WTC11 (cell line): ENCODE measurements at regions not wholly inside any gene's neighbourhood (a gene's known extent, or its start where the extent isn't known, plus 50 kb on each side); places are given as distances from the start of the nearest gene placed in this dataset.

ENCODE experiments used
- ATAC-seq: fragments of 200-7000 bp; cut with Tn5 transposase; 2 replicates; pipeline ENCODE4 v1.10.0; 2021; ENCODE audit warnings: mild to moderate bottlenecking, moderate library complexity
- CTCF ChIA-PET: fragments of 300-600 bp; sonication (Branson Sonifier 250); formaldehyde crosslinking; loops from one replicate; lab custom pipeline; 2021; ENCODE audit warnings: antibody characterized with exemption; lab: Charles Lee
- POLR2A ChIA-PET: fragments of 350-600 bp; sonication (Branson Sonifier 250); formaldehyde crosslinking; loops from one replicate; lab custom pipeline; 2021; ENCODE audit warnings: antibody characterized with exemption; lab: Charles Lee
- DNase-seq: peaks from one replicate; pipeline ENCODE4 v3.0.0; 2021; ENCODE audit warnings: low spot score
- H3K27ac Mint-ChIP-seq: 2 replicates; pipeline ENCODE4 v1.8.0; 2021; ENCODE audit warnings: mixed read lengths
- H3K27me3 Mint-ChIP-seq: 2 replicates; pipeline ENCODE4 v1.8.0; 2021; ENCODE audit warnings: low read depth, mild to moderate bottlenecking, moderate library complexity, mixed read lengths
- H3K36me3 Mint-ChIP-seq: 2 replicates; pipeline ENCODE4 v1.8.0; 2021; ENCODE audit warnings: mixed read lengths
- H3K4me1 Mint-ChIP-seq: 2 replicates; pipeline ENCODE4 v1.8.0; 2022; ENCODE audit warnings: mixed read lengths
- H3K4me3 Mint-ChIP-seq: 2 replicates; pipeline ENCODE4 v1.8.0; 2021; ENCODE audit warnings: mild to moderate bottlenecking, moderate library complexity, mixed read lengths
- H3K9me3 Mint-ChIP-seq: 2 replicates; pipeline ENCODE4 v1.8.0; 2021; ENCODE audit warnings: mixed read lengths
- AFF4 ChIP-seq: sonication (generic); formaldehyde crosslinking; IDR thresholded peaks from 2 replicates; pipeline ENCODE4 v1.8.1; 2023; ENCODE audit warnings: mild to moderate bottlenecking, missing genetic modification reagents, borderline replicate concordance
- AR ChIP-seq: fragments of 250-450 bp; sonication (Bioruptor Pico); IDR thresholded peaks from 2 replicates; pipeline ENCODE4 v1.9.0; 2021; ENCODE audit warnings: mild to moderate bottlenecking
- E2F1 ChIP-seq: sonication (generic); formaldehyde crosslinking; IDR thresholded peaks from 2 replicates; pipeline ENCODE4 v1.8.0; 2022; ENCODE audit warnings: mild to moderate bottlenecking, missing genetic modification reagents
- MXD4 ChIP-seq: fragments of 250-450 bp; sonication (Bioruptor Pico); IDR thresholded peaks from 2 replicates; pipeline ENCODE4 v1.8.0; 2021; ENCODE audit warnings: mild to moderate bottlenecking, moderate library complexity, borderline replicate concordance
- PRRX2 ChIP-seq: fragments of 250-450 bp; sonication (Bioruptor Pico); IDR thresholded peaks from 2 replicates; pipeline ENCODE4 v1.8.0; 2021; ENCODE audit warnings: mild to moderate bottlenecking
- RELA ChIP-seq: sonication (generic); formaldehyde crosslinking; IDR thresholded peaks from 2 replicates; pipeline ENCODE4 v1.8.1; 2022; ENCODE audit warnings: missing genetic modification reagents, mild to moderate bottlenecking, borderline replicate concordance
- SMAD3 ChIP-seq: sonication (generic); formaldehyde crosslinking; IDR thresholded peaks from 2 replicates; pipeline ENCODE4 v1.8.0; 2022; ENCODE audit warnings: missing genetic modification reagents, mild to moderate bottlenecking, borderline replicate concordance
- SOX15 ChIP-seq: fragments of 250-450 bp; sonication (Bioruptor Pico); IDR thresholded peaks from 2 replicates; pipeline ENCODE4 v1.9.0; 2021; ENCODE audit warnings: mild to moderate bottlenecking
- ZNF121 ChIP-seq: sonication (generic); formaldehyde crosslinking; IDR thresholded peaks from 2 replicates; pipeline ENCODE4 v1.8.0; 2023; ENCODE audit warnings: missing genetic modification reagents
- ZNF138 ChIP-seq: sonication (generic); formaldehyde crosslinking; conservative IDR thresholded peaks from 2 replicates; pipeline ENCODE4 v1.8.1; 2022; ENCODE audit warnings: mild to moderate bottlenecking, moderate library complexity, missing genetic modification reagents
- ZNF232 ChIP-seq: sonication (generic); formaldehyde crosslinking; IDR thresholded peaks from 2 replicates; pipeline ENCODE4 v1.8.0; 2022; ENCODE audit warnings: mild to moderate bottlenecking, missing genetic modification reagents
- ZNF532 ChIP-seq: fragments of 250-450 bp; sonication (Bioruptor Pico); IDR thresholded peaks from 2 replicates; pipeline ENCODE4 v1.9.0; 2021; ENCODE audit warnings: mild to moderate bottlenecking, borderline replicate concordance
- TF ChIP-seq, protein P1 (sequence below): sonication (generic); formaldehyde crosslinking; IDR thresholded peaks from 2 replicates; pipeline ENCODE4 v1.8.0; 2022; ENCODE audit warnings: missing genetic modification reagents
- TF ChIP-seq, protein P2 (sequence below): sonication (generic); formaldehyde crosslinking; IDR thresholded peaks from 2 replicates; pipeline ENCODE4 v1.8.1; 2022; ENCODE audit warnings: mild to moderate bottlenecking, missing genetic modification reagents, moderate library complexity, borderline replicate concordance
- TF ChIP-seq, protein P3 (sequence below): fragments of 200-600 bp; IDR thresholded peaks from 2 replicates; pipeline ENCODE4 v1.8.0; 2022; ENCODE audit warnings: antibody characterized with exemption

DNA sequence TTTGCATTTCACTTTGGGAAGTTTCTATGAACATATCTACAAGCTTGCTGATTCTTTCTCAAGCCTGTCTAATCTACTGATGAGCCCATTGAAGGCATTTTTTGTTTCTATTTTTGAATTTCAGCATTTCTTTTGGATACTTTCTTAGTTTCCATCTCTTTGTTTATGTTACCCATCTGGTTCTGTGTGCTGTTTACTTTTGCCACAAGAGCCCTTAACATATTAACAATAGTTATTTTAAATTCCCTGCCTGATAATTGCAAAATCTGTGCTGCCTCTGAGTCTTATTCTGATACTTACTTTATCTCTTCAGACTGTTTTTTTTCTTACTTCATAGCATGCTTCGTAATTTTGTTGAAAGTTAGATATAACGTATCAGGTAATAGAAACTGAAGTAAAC, 75.8 kb upstream of the ZRANB2 start (continued):
- TF ChIP-seq AR: no peak
- no peak for TF ChIP-seq ZNF121
- TF ChIP-seq MXD4 (CRISPR knock-in tag): no peak
- TF ChIP-seq ZNF138 (CRISPR knock-in tag): no peak
- no peak for TF ChIP-seq RELA (CRISPR knock-in tag)
- no peak for TF ChIP-seq SOX15 (CRISPR knock-in tag)
- TF ChIP-seq E2F1 (CRISPR knock-in tag): no peak
- TF ChIP-seq, all 79 proteins: peak for 0

- no peaks in the 10 kb centered on the region for H3K36me3 Mint-ChIP-seq
- no peak for ATAC-seq
- no peaks in the 10 kb centered on the region; the same call in 1 of the 2 replicates for H3K4me1 Mint-ChIP-seq
- POLR2A ChIA-PET: no interaction called here
- no peak overlapping the region for H3K4me3 Mint-ChIP-seq
- H3K27me3 Mint-ChIP-seq: no peaks in the 10 kb centered on the region
- peaks cover 11% of the 10 kb centered on the region for H3K9me3 Mint-ChIP-seq
- DNase-seq: no peak
- H3K27ac Mint-ChIP-seq: no peak overlapping the region
- CTCF ChIA-PET: no interaction called here
- TF ChIP-seq ZNF232 (no peak), ZNF532 (no peak), SOX15 (CRISPR knock-in tag) (no peak), ZNF138 (CRISPR knock-in tag) (no peak), PRRX2 (CRISPR knock-in tag) (no peak), SMAD3 (CRISPR knock-in tag) (no peak), E2F1 (CRISPR knock-in tag) (no peak), AFF4 (CRISPR knock-in tag) (no peak)
- TF ChIP-seq, protein P1, sequence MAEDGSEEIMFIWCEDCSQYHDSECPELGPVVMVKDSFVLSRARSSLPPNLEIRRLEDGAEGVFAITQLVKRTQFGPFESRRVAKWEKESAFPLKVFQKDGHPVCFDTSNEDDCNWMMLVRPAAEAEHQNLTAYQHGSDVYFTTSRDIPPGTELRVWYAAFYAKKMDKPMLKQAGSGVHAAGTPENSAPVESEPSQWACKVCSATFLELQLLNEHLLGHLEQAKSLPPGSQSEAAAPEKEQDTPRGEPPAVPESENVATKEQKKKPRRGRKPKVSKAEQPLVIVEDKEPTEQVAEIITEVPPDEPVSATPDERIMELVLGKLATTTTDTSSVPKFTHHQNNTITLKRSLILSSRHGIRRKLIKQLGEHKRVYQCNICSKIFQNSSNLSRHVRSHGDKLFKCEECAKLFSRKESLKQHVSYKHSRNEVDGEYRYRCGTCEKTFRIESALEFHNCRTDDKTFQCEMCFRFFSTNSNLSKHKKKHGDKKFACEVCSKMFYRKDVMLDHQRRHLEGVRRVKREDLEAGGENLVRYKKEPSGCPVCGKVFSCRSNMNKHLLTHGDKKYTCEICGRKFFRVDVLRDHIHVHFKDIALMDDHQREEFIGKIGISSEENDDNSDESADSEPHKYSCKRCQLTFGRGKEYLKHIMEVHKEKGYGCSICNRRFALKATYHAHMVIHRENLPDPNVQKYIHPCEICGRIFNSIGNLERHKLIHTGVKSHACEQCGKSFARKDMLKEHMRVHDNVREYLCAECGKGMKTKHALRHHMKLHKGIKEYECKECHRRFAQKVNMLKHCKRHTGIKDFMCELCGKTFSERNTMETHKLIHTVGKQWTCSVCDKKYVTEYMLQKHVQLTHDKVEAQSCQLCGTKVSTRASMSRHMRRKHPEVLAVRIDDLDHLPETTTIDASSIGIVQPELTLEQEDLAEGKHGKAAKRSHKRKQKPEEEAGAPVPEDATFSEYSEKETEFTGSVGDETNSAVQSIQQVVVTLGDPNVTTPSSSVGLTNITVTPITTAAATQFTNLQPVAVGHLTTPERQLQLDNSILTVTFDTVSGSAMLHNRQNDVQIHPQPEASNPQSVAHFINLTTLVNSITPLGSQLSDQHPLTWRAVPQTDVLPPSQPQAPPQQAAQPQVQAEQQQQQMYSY (CRISPR knock-in tag): no peak
- TF ChIP-seq, protein P2, sequence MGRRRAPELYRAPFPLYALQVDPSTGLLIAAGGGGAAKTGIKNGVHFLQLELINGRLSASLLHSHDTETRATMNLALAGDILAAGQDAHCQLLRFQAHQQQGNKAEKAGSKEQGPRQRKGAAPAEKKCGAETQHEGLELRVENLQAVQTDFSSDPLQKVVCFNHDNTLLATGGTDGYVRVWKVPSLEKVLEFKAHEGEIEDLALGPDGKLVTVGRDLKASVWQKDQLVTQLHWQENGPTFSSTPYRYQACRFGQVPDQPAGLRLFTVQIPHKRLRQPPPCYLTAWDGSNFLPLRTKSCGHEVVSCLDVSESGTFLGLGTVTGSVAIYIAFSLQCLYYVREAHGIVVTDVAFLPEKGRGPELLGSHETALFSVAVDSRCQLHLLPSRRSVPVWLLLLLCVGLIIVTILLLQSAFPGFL (CRISPR knock-in tag): no peak
- TF ChIP-seq, protein P3, sequence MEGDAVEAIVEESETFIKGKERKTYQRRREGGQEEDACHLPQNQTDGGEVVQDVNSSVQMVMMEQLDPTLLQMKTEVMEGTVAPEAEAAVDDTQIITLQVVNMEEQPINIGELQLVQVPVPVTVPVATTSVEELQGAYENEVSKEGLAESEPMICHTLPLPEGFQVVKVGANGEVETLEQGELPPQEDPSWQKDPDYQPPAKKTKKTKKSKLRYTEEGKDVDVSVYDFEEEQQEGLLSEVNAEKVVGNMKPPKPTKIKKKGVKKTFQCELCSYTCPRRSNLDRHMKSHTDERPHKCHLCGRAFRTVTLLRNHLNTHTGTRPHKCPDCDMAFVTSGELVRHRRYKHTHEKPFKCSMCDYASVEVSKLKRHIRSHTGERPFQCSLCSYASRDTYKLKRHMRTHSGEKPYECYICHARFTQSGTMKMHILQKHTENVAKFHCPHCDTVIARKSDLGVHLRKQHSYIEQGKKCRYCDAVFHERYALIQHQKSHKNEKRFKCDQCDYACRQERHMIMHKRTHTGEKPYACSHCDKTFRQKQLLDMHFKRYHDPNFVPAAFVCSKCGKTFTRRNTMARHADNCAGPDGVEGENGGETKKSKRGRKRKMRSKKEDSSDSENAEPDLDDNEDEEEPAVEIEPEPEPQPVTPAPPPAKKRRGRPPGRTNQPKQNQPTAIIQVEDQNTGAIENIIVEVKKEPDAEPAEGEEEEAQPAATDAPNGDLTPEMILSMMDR: no peak
Measured at GRCh38 chr1:71154429-71154828, 73.6 kb upstream of the ZRANB2 start.
